GM12878 (cell line): ENCODE measurements at regions not wholly inside any gene's neighbourhood (a gene's known extent, or its start where the extent isn't known, plus 50 kb on each side); places are given as distances from the start of the nearest gene placed in this dataset.

Experiments used
- BCL11A ChIP-seq: IDR thresholded peaks from 2 replicates; pipeline ENCODE4 v1.6.1; 2011; ENCODE audit warnings: low read depth, low read length
- BHLHE40 ChIP-seq, 2 experiments: fragments of 450-650 bp in 1 of 2; IDR thresholded peaks; 2 replicates each; pipeline ENCODE4 v1.6.1; 2011 to 2017; ENCODE audit warnings: low read depth in 2 of 2, borderline replicate concordance in 1 of 2, improper control_type of control experiment in 1 of 2, low read length in 1 of 2, mild to moderate bottlenecking in 1 of 2
- CREM ChIP-seq: IDR thresholded peaks from 2 replicates; pipeline ENCODE4 v1.6.1; 2014; ENCODE audit warnings: antibody characterized with exemption, low read depth
- DPF2 ChIP-seq: fragments of 450-650 bp; IDR thresholded peaks from 2 replicates; pipeline ENCODE4 v1.6.1; 2017; ENCODE audit warnings: mild to moderate bottlenecking
- ETV6 ChIP-seq, 2 experiments: fragments of 450-650 bp in 1 of 2; IDR thresholded peaks in 1 of 2; conservative IDR thresholded peaks in 1 of 2; 2 replicates each; pipeline ENCODE4 v1.6.1; 2014; ENCODE audit warnings: antibody characterized with exemption in 1 of 2, borderline replicate concordance in 1 of 2, low read depth in 1 of 2, mild to moderate bottlenecking in 1 of 2, moderate library complexity in 1 of 2
- JUNB ChIP-seq: IDR thresholded peaks from 2 replicates; pipeline ENCODE4 v1.6.1; 2016; ENCODE audit warnings: antibody characterized with exemption, mild to moderate bottlenecking
- KDM1A ChIP-seq: fragments of 200-600 bp; sonication (generic); IDR thresholded peaks from 2 replicates; pipeline ENCODE4 v1.6.1; 2016; ENCODE audit warnings: borderline replicate concordance
- MTA3 ChIP-seq: IDR thresholded peaks from 2 replicates; pipeline ENCODE4 v1.6.1; 2012; ENCODE audit warnings: low read length, inconsistent platforms, borderline replicate concordance
- NBN ChIP-seq: fragments of 450-650 bp; IDR thresholded peaks from 2 replicates; pipeline ENCODE4 v1.6.1; 2016
- NFIC ChIP-seq: IDR thresholded peaks from 2 replicates; pipeline ENCODE4 v1.6.1; 2012; ENCODE audit warnings: low read depth, mild to moderate bottlenecking, inconsistent platforms, low read length, moderate library complexity
- NR2C2 ChIP-seq: IDR thresholded peaks from 2 replicates; pipeline ENCODE4 v1.6.1; 2011; ENCODE audit warnings: borderline replicate concordance, low read depth; ENCODE audit not compliant: control insufficient read depth, insufficient read length
- RUNX3 ChIP-seq: IDR thresholded peaks from 2 replicates; pipeline ENCODE4 v1.6.1; 2012; ENCODE audit warnings: low read length, inconsistent platforms
- SRF ChIP-seq, 2 experiments: IDR thresholded peaks; 2 replicates each; pipeline ENCODE4 v1.6.1; 2011; ENCODE audit warnings: low read depth in 2 of 2, low read length in 2 of 2, mild to moderate bottlenecking in 1 of 2, moderate library complexity in 1 of 2
- STAT1 ChIP-seq: fragments of 450-650 bp; conservative IDR thresholded peaks from 2 replicates; pipeline ENCODE4 v1.6.1; 2014; ENCODE audit warnings: antibody characterized with exemption, mild to moderate bottlenecking
- ZBED1 ChIP-seq: IDR thresholded peaks from 2 replicates; pipeline ENCODE4 v1.6.1; 2016; ENCODE audit warnings: borderline replicate concordance
- ZSCAN29 ChIP-seq: fragments of 450-650 bp; IDR thresholded peaks from 2 replicates; pipeline ENCODE4 v1.6.1; 2017; ENCODE audit warnings: mild to moderate bottlenecking, moderate library complexity
- ZZZ3 ChIP-seq: IDR thresholded peaks from 2 replicates; pipeline ENCODE4 v1.6.1; 2011; ENCODE audit warnings: low read depth; ENCODE audit not compliant: control insufficient read depth, insufficient read length
- TF ChIP-seq, protein P1 (sequence below): fragments of 450-650 bp; IDR thresholded peaks from 2 replicates; pipeline ENCODE4 v1.6.1; 2017; ENCODE audit warnings: mild to moderate bottlenecking, moderate library complexity
- TF ChIP-seq, protein P2 (sequence below): fragments of 450-650 bp; IDR thresholded peaks from 2 replicates; pipeline ENCODE4 v1.6.1; 2017; ENCODE audit warnings: mild to moderate bottlenecking, low read depth, inconsistent platforms; ENCODE audit not compliant: poor library complexity, severe bottlenecking
- TF ChIP-seq, protein P3 (sequence below): IDR thresholded peaks from 2 replicates; pipeline ENCODE4 v1.6.1; 2012; ENCODE audit warnings: low read depth, low read length, improper control_type of control experiment
- TF ChIP-seq, protein P4 (sequence below): IDR thresholded peaks from 2 replicates; pipeline ENCODE4 v1.6.1; 2011; ENCODE audit warnings: borderline replicate concordance, low read depth, mild to moderate bottlenecking, moderate library complexity, low read length; ENCODE audit not compliant: insufficient read depth, poor library complexity, severe bottlenecking
- TF ChIP-seq, protein P5 (sequence below): fragments of 450-650 bp; IDR thresholded peaks from 2 replicates; pipeline ENCODE4 v1.6.1; 2016; ENCODE audit warnings: mild to moderate bottlenecking

DNA sequence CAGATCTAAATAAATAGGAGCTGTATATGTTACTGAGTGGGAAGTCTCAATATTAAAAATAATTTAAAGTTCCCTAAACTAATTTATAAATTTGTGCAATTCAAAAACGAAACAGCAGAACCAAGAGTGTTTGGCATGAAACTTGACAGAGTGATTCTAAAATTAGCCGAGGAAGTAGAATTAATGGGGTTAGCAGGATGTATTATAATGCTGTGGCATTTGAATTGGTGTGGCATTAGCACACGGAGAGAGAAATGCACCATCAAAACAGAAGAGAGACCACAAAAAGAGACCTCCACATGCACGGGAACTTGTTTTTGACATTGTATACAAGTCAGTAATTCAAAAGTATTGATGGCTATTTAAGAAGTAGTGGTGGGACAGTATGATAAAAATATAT lies 366.0 kb upstream of the RGS6 start (continued):
- TF ChIP-seq, protein P1, sequence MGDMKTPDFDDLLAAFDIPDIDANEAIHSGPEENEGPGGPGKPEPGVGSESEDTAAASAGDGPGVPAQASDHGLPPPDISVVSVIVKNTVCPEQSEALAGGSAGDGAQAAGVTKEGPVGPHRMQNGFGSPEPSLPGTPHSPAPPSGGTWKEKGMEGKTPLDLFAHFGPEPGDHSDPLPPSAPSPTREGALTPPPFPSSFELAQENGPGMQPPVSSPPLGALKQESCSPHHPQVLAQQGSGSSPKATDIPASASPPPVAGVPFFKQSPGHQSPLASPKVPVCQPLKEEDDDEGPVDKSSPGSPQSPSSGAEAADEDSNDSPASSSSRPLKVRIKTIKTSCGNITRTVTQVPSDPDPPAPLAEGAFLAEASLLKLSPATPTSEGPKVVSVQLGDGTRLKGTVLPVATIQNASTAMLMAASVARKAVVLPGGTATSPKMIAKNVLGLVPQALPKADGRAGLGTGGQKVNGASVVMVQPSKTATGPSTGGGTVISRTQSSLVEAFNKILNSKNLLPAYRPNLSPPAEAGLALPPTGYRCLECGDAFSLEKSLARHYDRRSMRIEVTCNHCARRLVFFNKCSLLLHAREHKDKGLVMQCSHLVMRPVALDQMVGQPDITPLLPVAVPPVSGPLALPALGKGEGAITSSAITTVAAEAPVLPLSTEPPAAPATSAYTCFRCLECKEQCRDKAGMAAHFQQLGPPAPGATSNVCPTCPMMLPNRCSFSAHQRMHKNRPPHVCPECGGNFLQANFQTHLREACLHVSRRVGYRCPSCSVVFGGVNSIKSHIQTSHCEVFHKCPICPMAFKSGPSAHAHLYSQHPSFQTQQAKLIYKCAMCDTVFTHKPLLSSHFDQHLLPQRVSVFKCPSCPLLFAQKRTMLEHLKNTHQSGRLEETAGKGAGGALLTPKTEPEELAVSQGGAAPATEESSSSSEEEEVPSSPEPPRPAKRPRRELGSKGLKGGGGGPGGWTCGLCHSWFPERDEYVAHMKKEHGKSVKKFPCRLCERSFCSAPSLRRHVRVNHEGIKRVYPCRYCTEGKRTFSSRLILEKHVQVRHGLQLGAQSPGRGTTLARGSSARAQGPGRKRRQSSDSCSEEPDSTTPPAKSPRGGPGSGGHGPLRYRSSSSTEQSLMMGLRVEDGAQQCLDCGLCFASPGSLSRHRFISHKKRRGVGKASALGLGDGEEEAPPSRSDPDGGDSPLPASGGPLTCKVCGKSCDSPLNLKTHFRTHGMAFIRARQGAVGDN = 0 out of 2 replicates have a peak, but pooled peaks have one; percentile 33
- TF ChIP-seq ETV6 (conservative IDR thresholded peaks at IDR 0.05 in 1 of 2, IDR thresholded peaks at IDR 0.05 in 1 of 2; ENCODE audit: borderline replicate concordance in 1 of 2, low read depth in 1 of 2) = peak in 1 of 2 experiments; percentile 40; a peak in 1 of 4 replicates
- TF ChIP-seq MTA3 = 0 out of 2 replicates have a peak, but pooled peaks have one; percentile 27
- TF ChIP-seq, protein P2, sequence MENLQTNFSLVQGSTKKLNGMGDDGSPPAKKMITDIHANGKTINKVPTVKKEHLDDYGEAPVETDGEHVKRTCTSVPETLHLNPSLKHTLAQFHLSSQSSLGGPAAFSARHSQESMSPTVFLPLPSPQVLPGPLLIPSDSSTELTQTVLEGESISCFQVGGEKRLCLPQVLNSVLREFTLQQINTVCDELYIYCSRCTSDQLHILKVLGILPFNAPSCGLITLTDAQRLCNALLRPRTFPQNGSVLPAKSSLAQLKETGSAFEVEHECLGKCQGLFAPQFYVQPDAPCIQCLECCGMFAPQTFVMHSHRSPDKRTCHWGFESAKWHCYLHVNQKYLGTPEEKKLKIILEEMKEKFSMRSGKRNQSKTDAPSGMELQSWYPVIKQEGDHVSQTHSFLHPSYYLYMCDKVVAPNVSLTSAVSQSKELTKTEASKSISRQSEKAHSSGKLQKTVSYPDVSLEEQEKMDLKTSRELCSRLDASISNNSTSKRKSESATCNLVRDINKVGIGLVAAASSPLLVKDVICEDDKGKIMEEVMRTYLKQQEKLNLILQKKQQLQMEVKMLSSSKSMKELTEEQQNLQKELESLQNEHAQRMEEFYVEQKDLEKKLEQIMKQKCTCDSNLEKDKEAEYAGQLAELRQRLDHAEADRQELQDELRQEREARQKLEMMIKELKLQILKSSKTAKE = peak; percentile 23
- TF ChIP-seq NFIC = peak; percentile 52; the same call in 1 of the 2 replicates
- TF ChIP-seq, protein P3, sequence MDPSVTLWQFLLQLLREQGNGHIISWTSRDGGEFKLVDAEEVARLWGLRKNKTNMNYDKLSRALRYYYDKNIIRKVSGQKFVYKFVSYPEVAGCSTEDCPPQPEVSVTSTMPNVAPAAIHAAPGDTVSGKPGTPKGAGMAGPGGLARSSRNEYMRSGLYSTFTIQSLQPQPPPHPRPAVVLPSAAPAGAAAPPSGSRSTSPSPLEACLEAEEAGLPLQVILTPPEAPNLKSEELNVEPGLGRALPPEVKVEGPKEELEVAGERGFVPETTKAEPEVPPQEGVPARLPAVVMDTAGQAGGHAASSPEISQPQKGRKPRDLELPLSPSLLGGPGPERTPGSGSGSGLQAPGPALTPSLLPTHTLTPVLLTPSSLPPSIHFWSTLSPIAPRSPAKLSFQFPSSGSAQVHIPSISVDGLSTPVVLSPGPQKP = no peak
- peak; percentile 77 for TF ChIP-seq RUNX3
- TF ChIP-seq, protein P4, sequence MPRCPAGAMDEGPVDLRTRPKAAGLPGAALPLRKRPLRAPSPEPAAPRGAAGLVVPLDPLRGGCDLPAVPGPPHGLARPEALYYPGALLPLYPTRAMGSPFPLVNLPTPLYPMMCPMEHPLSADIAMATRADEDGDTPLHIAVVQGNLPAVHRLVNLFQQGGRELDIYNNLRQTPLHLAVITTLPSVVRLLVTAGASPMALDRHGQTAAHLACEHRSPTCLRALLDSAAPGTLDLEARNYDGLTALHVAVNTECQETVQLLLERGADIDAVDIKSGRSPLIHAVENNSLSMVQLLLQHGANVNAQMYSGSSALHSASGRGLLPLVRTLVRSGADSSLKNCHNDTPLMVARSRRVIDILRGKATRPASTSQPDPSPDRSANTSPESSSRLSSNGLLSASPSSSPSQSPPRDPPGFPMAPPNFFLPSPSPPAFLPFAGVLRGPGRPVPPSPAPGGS = no peak
- TF ChIP-seq SRF (IDR thresholded peaks at IDR 0.05; ENCODE audit: low read depth in 2 of 2, low read length in 2 of 2) = no peak
- no peak for TF ChIP-seq NR2C2
- TF ChIP-seq NBN = peak; percentile 62; the same call in 1 of the 2 replicates
- TF ChIP-seq ZZZ3 = no peak
- TF ChIP-seq ZBED1 = 0 out of 2 replicates have a peak, but pooled peaks have one; percentile 58
- TF ChIP-seq, protein P5, sequence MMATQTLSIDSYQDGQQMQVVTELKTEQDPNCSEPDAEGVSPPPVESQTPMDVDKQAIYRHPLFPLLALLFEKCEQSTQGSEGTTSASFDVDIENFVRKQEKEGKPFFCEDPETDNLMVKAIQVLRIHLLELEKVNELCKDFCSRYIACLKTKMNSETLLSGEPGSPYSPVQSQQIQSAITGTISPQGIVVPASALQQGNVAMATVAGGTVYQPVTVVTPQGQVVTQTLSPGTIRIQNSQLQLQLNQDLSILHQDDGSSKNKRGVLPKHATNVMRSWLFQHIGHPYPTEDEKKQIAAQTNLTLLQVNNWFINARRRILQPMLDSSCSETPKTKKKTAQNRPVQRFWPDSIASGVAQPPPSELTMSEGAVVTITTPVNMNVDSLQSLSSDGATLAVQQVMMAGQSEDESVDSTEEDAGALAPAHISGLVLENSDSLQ = no peak
- TF ChIP-seq JUNB = no peak; the same call in 1 of the 2 replicates
- TF ChIP-seq BCL11A = peak; percentile 40; the same call in 1 of the 2 replicates
- TF ChIP-seq KDM1A = no peak
- TF ChIP-seq ZSCAN29 = no peak
- TF ChIP-seq DPF2 = 0 out of 2 replicates have a peak, but pooled peaks have one; percentile 25
- peak; percentile 59 to 61; a peak in 2 of 4 replicates for TF ChIP-seq BHLHE40 (IDR thresholded peaks at IDR 0.05; ENCODE audit: borderline replicate concordance in 1 of 2, low read depth in 2 of 2, low read length in 1 of 2)
- no peak for TF ChIP-seq CREM
- TF ChIP-seq STAT1 = no peak
